ENCODE measurements at regions not wholly inside any gene's neighbourhood (a gene's known extent, or its start where the extent isn't known, plus 50 kb on each side); places are given as distances from the start of the nearest gene placed in this dataset.

DNA sequence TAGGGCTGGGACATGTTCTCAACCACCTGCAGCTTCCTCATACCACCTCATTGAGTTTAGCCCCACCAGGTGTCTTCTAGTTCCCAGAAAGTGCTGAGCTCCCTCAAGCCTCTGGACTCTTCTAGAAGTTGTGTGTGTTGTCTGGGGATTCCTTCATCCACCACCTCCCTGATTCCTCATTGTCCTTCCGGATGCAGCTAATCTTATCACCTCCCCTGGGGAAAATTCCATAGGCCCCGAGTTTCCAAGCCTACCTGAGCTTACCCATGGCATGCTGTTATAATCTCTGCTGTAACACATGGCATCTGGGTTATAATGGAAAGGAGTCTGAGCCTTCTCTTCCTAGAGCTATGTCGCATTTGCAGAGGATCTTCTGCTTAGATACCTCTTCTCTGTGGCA lies 243.5 kb upstream of the SDK2 start:
- TF ChIP-seq, protein P1, sequence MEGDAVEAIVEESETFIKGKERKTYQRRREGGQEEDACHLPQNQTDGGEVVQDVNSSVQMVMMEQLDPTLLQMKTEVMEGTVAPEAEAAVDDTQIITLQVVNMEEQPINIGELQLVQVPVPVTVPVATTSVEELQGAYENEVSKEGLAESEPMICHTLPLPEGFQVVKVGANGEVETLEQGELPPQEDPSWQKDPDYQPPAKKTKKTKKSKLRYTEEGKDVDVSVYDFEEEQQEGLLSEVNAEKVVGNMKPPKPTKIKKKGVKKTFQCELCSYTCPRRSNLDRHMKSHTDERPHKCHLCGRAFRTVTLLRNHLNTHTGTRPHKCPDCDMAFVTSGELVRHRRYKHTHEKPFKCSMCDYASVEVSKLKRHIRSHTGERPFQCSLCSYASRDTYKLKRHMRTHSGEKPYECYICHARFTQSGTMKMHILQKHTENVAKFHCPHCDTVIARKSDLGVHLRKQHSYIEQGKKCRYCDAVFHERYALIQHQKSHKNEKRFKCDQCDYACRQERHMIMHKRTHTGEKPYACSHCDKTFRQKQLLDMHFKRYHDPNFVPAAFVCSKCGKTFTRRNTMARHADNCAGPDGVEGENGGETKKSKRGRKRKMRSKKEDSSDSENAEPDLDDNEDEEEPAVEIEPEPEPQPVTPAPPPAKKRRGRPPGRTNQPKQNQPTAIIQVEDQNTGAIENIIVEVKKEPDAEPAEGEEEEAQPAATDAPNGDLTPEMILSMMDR (IDR thresholded peaks at IDR 0.05; ENCODE audit: unreplicated experiment) = no peak
- Mint-ChIP-seq H3K9me3 (no peaks in the 10 kb centered on the region), H3K4me1 (no peaks in the 10 kb centered on the region), H3K27me3 (ENCODE audit: low read depth) (peaks cover 58% of the 10 kb centered on the region), H3K36me3 (no peaks in the 10 kb centered on the region), H3K27ac (no peak overlapping the region), H3K4me3 (no peak overlapping the region)
- DNase-seq (ENCODE audit: low spot score in 2 of 2, unreplicated experiment in 2 of 2) = no peak

GRCh38 chr17:73888862-73889261 lies 244.6 kb upstream of the SDK2 start:
- Mint-ChIP-seq H3K9me3 (peaks cover 4% of the 10 kb centered on the region), H3K27ac (no peak overlapping the region), H3K4me3 (no peak overlapping the region), H3K4me1 (no peaks in the 10 kb centered on the region), H3K36me3 (no peaks in the 10 kb centered on the region), H3K27me3 (ENCODE audit: low read depth) (peaks cover 59% of the 10 kb centered on the region)
- no peak for DNase-seq (ENCODE audit: low spot score in 2 of 2, unreplicated experiment in 2 of 2)
- TF ChIP-seq, protein P1 (IDR thresholded peaks at IDR 0.05; ENCODE audit: unreplicated experiment) = no peak

DNA sequence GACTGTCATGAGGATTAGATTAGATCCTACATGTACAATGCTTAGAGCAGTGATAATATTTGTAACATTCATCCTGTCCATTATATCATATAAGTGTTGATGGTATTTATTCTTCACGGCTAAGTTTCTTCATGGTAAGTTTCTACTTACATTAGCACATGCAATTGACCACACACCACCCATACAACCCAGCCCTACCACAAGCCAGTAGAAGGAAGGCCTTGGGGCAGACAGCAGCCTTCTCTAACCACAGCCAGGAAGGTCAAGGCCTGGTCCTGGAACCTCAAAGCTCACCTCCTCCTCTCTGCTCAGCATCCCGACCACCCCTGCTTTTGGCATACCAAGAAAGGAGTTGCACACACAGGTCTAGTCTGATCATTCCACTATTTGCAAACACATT lies 245.2 kb upstream of the SDK2 start:
- Mint-ChIP-seq H3K4me3 (no peak overlapping the region), H3K4me1 (no peaks in the 10 kb centered on the region), H3K9me3 (peaks cover 4% of the 10 kb centered on the region), H3K36me3 (no peaks in the 10 kb centered on the region), H3K27ac (no peak overlapping the region), H3K27me3 (ENCODE audit: low read depth) (peaks cover 60% of the 10 kb centered on the region)
- DNase-seq (ENCODE audit: low spot score in 2 of 2, unreplicated experiment in 2 of 2) = no peak
- TF ChIP-seq, protein P1 (IDR thresholded peaks at IDR 0.05; ENCODE audit: unreplicated experiment) = no peak

DNA sequence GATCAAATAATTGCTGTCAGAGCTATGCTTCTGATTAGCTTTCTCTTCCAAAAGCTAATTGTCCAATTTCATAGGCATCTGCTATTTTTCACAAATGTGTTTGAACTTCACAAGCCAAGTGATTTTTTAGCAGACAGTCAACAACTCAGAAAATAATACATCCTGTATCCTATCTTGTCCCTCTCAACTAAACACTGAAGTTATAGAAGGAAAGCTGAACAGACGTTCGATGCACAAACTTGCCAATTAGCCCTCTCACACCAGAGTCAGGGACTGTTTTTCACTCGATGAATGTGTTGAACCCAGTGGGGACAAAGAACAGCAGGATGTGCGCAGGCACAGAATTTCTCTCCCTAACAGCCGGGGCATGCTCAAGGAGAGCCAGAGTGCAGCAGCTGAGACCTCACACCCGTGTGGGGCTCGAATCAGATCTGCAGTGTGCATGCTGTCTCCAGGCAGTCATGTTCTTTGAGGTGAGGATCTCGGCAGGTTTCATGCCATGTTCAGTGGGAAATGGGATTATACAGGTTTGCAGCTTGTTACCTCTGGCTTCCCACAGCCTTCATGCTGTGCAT lies 246.7 kb upstream of the SDK2 start:
- no peaks in the 10 kb centered on the region for H3K36me3 Mint-ChIP-seq
- H3K4me3 Mint-ChIP-seq = no peak overlapping the region
- H3K27ac Mint-ChIP-seq = no peak overlapping the region
- no peak for DNase-seq (ENCODE audit: low spot score in 2 of 2, unreplicated experiment in 2 of 2)
- no peaks in the 10 kb centered on the region for H3K4me1 Mint-ChIP-seq
- H3K27me3 Mint-ChIP-seq (ENCODE audit: low read depth) = peaks cover 64% of the 10 kb centered on the region
- TF ChIP-seq, protein P1 (IDR thresholded peaks at IDR 0.05; ENCODE audit: unreplicated experiment) = no peak
- H3K9me3 Mint-ChIP-seq = peaks cover 4% of the 10 kb centered on the region

- TF ChIP-seq, protein P1 (IDR thresholded peaks at IDR 0.05; ENCODE audit: unreplicated experiment) = no peak
- DNase-seq (ENCODE audit: low spot score in 2 of 2, unreplicated experiment in 2 of 2) = no peak
- Mint-ChIP-seq H3K27me3 (ENCODE audit: low read depth) (peaks cover 86% of the 10 kb centered on the region), H3K4me3 (no peak overlapping the region), H3K36me3 (no peaks in the 10 kb centered on the region), H3K4me1 (no peaks in the 10 kb centered on the region), H3K27ac (no peak overlapping the region), H3K9me3 (peaks cover 4% of the 10 kb centered on the region)
Observed at GRCh38 chr17:73895157-73895556, 250.9 kb upstream of the SDK2 start.

GRCh38 chr17:73896966-73897365 lies 252.7 kb upstream of the SDK2 start:
- no peak overlapping the region for H3K4me3 Mint-ChIP-seq
- TF ChIP-seq, protein P1 (IDR thresholded peaks at IDR 0.05; ENCODE audit: unreplicated experiment) = no peak
- no peaks in the 10 kb centered on the region for H3K36me3 Mint-ChIP-seq
- H3K27ac Mint-ChIP-seq = no peak overlapping the region
- peaks cover 6% of the 10 kb centered on the region for H3K4me1 Mint-ChIP-seq
- no peak for DNase-seq (ENCODE audit: low spot score in 2 of 2, unreplicated experiment in 2 of 2)
- H3K9me3 Mint-ChIP-seq = peaks cover 4% of the 10 kb centered on the region
- H3K27me3 Mint-ChIP-seq (ENCODE audit: low read depth) = peaks cover 96% of the 10 kb centered on the region
